ENCODE measurements at regions not wholly inside any gene's neighbourhood (a gene's known extent, or its start where the extent isn't known, plus 50 kb on each side); places are given as distances from the start of the nearest gene placed in this dataset.
"Not testable (repeated sequence)": the region's sequence is repeated elsewhere in the genome, so short reads cannot be mapped to it uniquely, and the experiment has no call there.

- TF ChIP-seq ZNF580 (tag by site-specific recombination; IDR thresholded peaks at IDR 0.05): peak; percentile 66; the same call in 1 of the 2 replicates
- peak; percentile 67; the same call in 1 of the 2 replicates for TF ChIP-seq ZNF146 (tag by site-specific recombination; IDR thresholded peaks at IDR 0.05)
- H3K4me3 ChIP-seq (ENCODE audit: low read depth, low read length); H3K4me1 ChIP-seq (ENCODE audit: control insufficient read depth, insufficient read depth, low read length); H3K27ac ChIP-seq (ENCODE audit: extremely low read depth, low read depth, low read length); H3K9me3 ChIP-seq (ENCODE audit: control insufficient read depth, insufficient read depth, low read depth, low read length); H3K36me3 ChIP-seq (ENCODE audit: control insufficient read depth in 2 of 2, insufficient read depth in 1 of 2, low read length in 2 of 2); POLR2A ChIA-PET: not testable (repeated sequence)
- CTCF ChIA-PET: interaction anchor here (0.6 to 1.2 kb wide), 5 partner anchors 20 to 784 kb away, joined by 3 to 6 read pairs (median 4); no protein-coding TSS in a partner anchor
Observed at GRCh38 chr19:28116379-28116778, 1096.6 kb downstream of the UQCRFS1 start.

- POLR2A ChIA-PET: no interaction called here
- no peaks in the 10 kb centered on the region for H3K4me1 ChIP-seq (ENCODE audit: control insufficient read depth, insufficient read depth, low read length)
- H3K9me3 ChIP-seq (ENCODE audit: control insufficient read depth, insufficient read depth, low read depth, low read length): peaks cover 4% of the 10 kb centered on the region
- TF ChIP-seq ZFHX2 (tag by site-specific recombination; conservative IDR thresholded peaks at IDR 0.05): 0 out of 2 replicates have a peak, but pooled peaks have one; percentile 16
- TF ChIP-seq ZNF549 (tag by site-specific recombination; IDR thresholded peaks at IDR 0.05): no peak
- TF ChIP-seq EGR2 (tag by site-specific recombination; IDR thresholded peaks at IDR 0.05; ENCODE audit: low read depth): 0 out of 2 replicates have a peak, but pooled peaks have one; percentile 12
- no peak for TF ChIP-seq ZFP3 (tag by site-specific recombination; IDR thresholded peaks at IDR 0.05; ENCODE audit: low read depth)
- no peak for TF ChIP-seq ZNF785 (tag by site-specific recombination; IDR thresholded peaks at IDR 0.05)
- TF ChIP-seq ZNF394 (tag by site-specific recombination; IDR thresholded peaks at IDR 0.05; ENCODE audit: borderline replicate concordance): no peak
- no peak for TF ChIP-seq ZBTB11 (tag by site-specific recombination; conservative IDR thresholded peaks at IDR 0.05; ENCODE audit: low read depth)
- TF ChIP-seq ZNF24 (tag by site-specific recombination; IDR thresholded peaks at IDR 0.05): no peak
- TF ChIP-seq ZNF670 (tag by site-specific recombination; IDR thresholded peaks at IDR 0.05; ENCODE audit: low read depth): no peak
- CTCF ChIA-PET: interaction anchor here (1.2 to 1.4 kb wide), 2 partner anchors 137 to 775 kb away, joined by 4 to 6 read pairs; no protein-coding TSS in a partner anchor
- no peaks in the 10 kb centered on the region; a peak in 1 of 3 replicates for H3K36me3 ChIP-seq (ENCODE audit: control insufficient read depth in 2 of 2, insufficient read depth in 1 of 2, low read length in 2 of 2)
- no peak overlapping the region for H3K4me3 ChIP-seq (ENCODE audit: low read depth, low read length)
- H3K27ac ChIP-seq (ENCODE audit: extremely low read depth, low read depth, low read length): no peak overlapping the region
Observed at GRCh38 chr19:28103921-28104320, 1109.0 kb downstream of the UQCRFS1 start.

- H3K4me3 ChIP-seq (ENCODE audit: low read depth, low read length); H3K4me1 ChIP-seq (ENCODE audit: control insufficient read depth, insufficient read depth, low read length); H3K36me3 ChIP-seq (ENCODE audit: control insufficient read depth in 2 of 2, insufficient read depth in 1 of 2, low read length in 2 of 2); H3K9me3 ChIP-seq (ENCODE audit: control insufficient read depth, insufficient read depth, low read depth, low read length); H3K27ac ChIP-seq (ENCODE audit: extremely low read depth, low read depth, low read length); CTCF ChIA-PET; POLR2A ChIA-PET: not testable (repeated sequence)
- TF ChIP-seq ZNF146 (tag by site-specific recombination; IDR thresholded peaks at IDR 0.05): peak; percentile 96
- 0 out of 2 replicates have a peak, but pooled peaks have one; percentile 44 for TF ChIP-seq ZNF280D (tag by site-specific recombination; IDR thresholded peaks at IDR 0.05)
Observed at GRCh38 chr19:28084659-28085157, 1128.2 kb downstream of the UQCRFS1 start.
